ENCODE measurements at regions not wholly inside any gene's neighbourhood (a gene's known extent, or its start where the extent isn't known, plus 50 kb on each side); places are given as distances from the start of the nearest gene placed in this dataset.
"Not testable (repeated sequence)": the region's sequence is repeated elsewhere in the genome, so short reads cannot be mapped to it uniquely, and the experiment has no call there.

- DNase-seq, result not testable (repeated sequence)
Measured at GRCh38 chr1:8227674-8228073, 90.2 kb upstream of the SLC45A1 start.

- DNase-seq, result no peak
Measured at GRCh38 chr1:8226747-8227146, 91.2 kb upstream of the SLC45A1 start.

- DNase-seq, result not testable (repeated sequence)
Measured at GRCh38 chr1:8226024-8226423, 91.9 kb upstream of the SLC45A1 start.

GRCh38 chr1:8223526-8223925 is 94.4 kb upstream of the SLC45A1 start:
- no peak for DNase-seq

GRCh38 chr1:8222789-8223188 is 95.1 kb upstream of the SLC45A1 start:
- DNase-seq, result no peak

- no peak for DNase-seq
Measured at GRCh38 chr1:8219530-8219929, 98.4 kb upstream of the SLC45A1 start.

GRCh38 chr1:8218351-8219092 is 99.4 kb upstream of the SLC45A1 start:
- no peak for DNase-seq

- DNase-seq, result no peak
Measured at GRCh38 chr1:8217809-8218208, 100.1 kb upstream of the SLC45A1 start.

- no peak for DNase-seq
Measured at GRCh38 chr1:8217011-8217711, 100.8 kb upstream of the SLC45A1 start.

- no peak for DNase-seq
Measured at GRCh38 chr1:8216005-8216404, 101.9 kb upstream of the SLC45A1 start.

GRCh38 chr1:8214501-8215173 is 103.3 kb upstream of the SLC45A1 start:
- peak; percentile 46 for DNase-seq

GRCh38 chr1:8213676-8214075 is 104.2 kb upstream of the SLC45A1 start:
- no peak for DNase-seq

GRCh38 chr1:8213136-8213535 is 104.8 kb upstream of the SLC45A1 start:
- no peak for DNase-seq

- DNase-seq, result no peak
Measured at GRCh38 chr1:8212580-8213031, 105.3 kb upstream of the SLC45A1 start.

GRCh38 chr1:8211883-8212579 is 105.9 kb upstream of the SLC45A1 start:
- DNase-seq, result peak; percentile 99

- DNase-seq, result no peak
Measured at GRCh38 chr1:8211251-8211882, 106.5 kb upstream of the SLC45A1 start.

GRCh38 chr1:8207202-8207601 is 110.7 kb upstream of the SLC45A1 start:
- DNase-seq, result no peak

- peak; percentile 87 for DNase-seq
Measured at GRCh38 chr1:8206391-8206790, 111.5 kb upstream of the SLC45A1 start.

GRCh38 chr1:8205771-8206170 is 112.1 kb upstream of the SLC45A1 start:
- DNase-seq, result no peak

- DNase-seq, result peak; percentile 52
Measured at GRCh38 chr1:8204826-8205225, 113.1 kb upstream of the SLC45A1 start.

- no peak for DNase-seq
Measured at GRCh38 chr1:8203551-8203950, 114.4 kb upstream of the SLC45A1 start.

GRCh38 chr1:8203056-8203455 is 114.9 kb upstream of the SLC45A1 start:
- DNase-seq, result no peak

Measured in NCI-H226 (cell line).